ENCODE measurements at regions not wholly inside any gene's neighbourhood (a gene's known extent, or its start where the extent isn't known, plus 50 kb on each side); places are given as distances from the start of the nearest gene placed in this dataset.
"Not testable (repeated sequence)": the region's sequence is repeated elsewhere in the genome, so short reads cannot be mapped to it uniquely, and the experiment has no call there.

DNA sequence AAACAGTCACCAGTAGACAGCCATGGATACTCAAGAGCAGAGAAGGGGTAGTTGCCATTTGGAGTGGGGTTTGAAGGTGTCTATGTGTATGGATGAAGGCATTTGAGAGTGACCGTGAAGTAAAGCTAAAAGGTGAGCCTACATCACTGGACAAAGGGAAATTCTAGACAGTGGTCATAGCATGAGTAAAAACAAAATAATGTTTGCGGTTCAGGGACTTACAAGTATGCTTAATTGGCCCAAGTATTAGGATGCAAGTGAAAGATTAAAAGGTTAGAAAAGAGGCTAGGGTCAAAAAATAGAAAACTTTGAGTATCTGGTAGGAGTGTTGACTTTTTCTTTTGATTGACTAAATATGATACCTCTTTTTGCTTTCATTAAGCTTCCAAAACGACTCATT lies 238.1 kb upstream of the SLC8A1 start:
- DNase-seq (ENCODE audit: low spot score): no peak

DNA sequence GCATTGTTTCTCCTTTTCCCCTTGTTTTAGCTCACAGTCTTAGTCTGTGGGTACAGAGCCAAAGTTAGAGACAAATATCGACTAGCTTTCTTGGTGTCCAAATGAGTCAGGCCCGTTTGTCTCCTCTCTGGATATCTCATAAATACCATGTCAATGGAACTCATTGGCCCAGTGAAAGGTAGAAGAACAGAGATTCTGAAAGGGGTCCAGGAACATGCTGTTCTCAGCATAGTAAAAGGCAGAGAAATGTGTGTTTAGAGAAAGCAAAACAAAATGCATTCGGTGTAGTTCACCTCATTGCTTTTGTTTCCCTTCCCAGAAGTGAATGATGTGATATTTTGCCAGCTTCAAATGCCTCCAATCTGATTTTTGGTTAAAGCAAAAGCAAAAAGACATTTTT lies 238.6 kb upstream of the SLC8A1 start:
- DNase-seq (ENCODE audit: low spot score): no peak

DNA sequence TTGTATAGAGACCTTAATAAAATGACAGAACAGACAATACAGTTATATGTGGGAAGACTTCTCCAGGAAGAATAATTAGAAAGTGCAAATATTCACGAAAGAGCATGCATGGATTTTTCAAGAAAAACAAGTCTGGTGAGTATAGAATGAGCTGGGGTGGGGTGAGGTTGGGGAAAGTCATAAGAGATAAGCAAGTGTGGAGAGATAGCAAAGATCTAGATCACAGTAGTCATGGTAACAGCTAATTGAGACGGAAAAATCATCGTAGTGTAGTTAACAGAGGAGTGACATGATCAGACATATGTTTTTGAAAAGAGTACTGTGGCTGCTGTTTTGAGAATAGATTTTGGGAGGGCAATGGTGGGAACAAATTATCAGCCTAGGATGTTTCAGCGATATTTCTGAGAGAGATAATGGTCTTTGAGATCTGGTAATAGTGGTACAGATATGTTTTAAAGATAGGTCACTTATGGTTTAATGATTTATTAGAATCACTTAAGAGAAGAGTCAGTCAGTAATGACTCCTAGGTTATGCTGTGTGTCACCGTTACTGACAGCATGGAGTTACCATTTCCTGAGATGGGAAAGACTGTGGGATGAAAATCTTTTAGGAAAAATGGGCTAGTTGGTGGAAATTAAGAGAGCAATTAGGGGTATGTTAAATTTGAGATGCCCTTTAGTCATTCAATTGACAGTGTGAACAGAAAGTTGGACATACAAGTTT lies 248.5 kb upstream of the SLC8A1 start:
- DNase-seq (ENCODE audit: low spot score): no peak

- DNase-seq (ENCODE audit: low spot score): not testable (repeated sequence)
Measured at GRCh38 chr2:40712197-40712894, 260.5 kb upstream of the SLC8A1 start.

DNA sequence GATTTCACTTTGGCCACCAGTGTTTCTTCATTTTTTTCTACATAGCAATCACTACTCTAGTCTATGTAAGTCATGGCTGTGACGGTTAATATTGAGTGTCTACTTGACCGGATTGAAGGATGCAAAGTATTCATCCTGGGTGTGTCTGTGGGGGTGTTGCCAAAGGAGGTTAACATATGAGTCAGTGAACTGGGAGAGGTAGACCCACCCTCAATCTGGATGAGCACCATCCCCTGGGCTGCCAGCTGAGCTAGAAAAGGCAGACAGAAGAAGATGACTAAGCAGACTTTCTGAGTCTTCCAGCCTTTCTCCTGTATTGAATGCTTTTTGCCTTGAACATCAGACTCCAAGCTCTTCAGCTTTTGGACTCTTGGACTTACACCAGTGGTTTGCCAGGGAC lies 265.0 kb upstream of the SLC8A1 start:
- DNase-seq (ENCODE audit: low spot score): no peak

GRCh38 chr2:40719414-40719813 lies 267.5 kb upstream of the SLC8A1 start:
- no peak for DNase-seq (ENCODE audit: low spot score)

GRCh38 chr2:40721595-40721994 lies 269.7 kb upstream of the SLC8A1 start:
- no peak for DNase-seq (ENCODE audit: low spot score)

GRCh38 chr2:40723194-40723593 lies 271.3 kb upstream of the SLC8A1 start:
- no peak for DNase-seq (ENCODE audit: low spot score)

DNA sequence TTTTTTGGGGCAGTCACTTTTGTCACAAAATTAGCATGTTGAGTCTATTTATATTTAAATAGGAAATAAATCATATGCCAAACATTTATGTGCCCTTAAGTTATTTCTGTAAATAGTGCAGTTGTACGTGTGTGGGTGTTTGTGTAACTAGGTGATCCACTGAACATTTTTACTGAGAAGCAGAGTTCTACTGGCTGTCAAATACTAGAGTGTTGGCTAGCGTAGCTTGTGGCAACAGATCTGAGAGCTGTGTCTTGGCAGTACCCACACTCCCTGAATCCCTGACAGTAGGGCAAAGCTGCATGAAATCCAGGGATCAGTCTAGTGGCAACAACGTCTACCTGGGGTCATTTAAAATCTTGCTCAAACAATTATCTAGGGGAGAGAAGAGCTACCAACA lies 273.1 kb upstream of the SLC8A1 start:
- DNase-seq (ENCODE audit: low spot score): no peak

DNA sequence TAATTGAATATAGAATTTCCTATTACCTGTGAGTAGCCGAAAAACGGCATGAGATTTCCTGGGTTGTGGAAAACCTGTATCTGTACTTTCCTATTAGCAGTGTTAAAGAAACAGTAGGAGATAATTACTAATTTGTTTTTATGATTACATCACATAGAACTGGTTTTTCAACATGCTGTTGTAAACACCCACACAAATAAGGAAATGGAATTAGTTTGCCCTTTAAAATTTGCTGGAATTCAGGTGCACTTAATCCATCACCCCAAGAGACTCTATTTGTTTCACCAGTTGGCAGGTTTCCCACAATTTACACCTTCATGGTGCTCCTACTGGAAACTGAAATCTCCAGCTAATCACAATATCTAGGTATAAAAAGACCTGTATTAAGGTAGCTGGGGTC lies 274.1 kb upstream of the SLC8A1 start:
- no peak for DNase-seq (ENCODE audit: low spot score)

GRCh38 chr2:40734797-40735196 lies 282.9 kb upstream of the SLC8A1 start:
- DNase-seq (ENCODE audit: low spot score): no peak

- DNase-seq (ENCODE audit: low spot score): no peak
Measured at GRCh38 chr2:40737180-40737579, 285.3 kb upstream of the SLC8A1 start.

DNA sequence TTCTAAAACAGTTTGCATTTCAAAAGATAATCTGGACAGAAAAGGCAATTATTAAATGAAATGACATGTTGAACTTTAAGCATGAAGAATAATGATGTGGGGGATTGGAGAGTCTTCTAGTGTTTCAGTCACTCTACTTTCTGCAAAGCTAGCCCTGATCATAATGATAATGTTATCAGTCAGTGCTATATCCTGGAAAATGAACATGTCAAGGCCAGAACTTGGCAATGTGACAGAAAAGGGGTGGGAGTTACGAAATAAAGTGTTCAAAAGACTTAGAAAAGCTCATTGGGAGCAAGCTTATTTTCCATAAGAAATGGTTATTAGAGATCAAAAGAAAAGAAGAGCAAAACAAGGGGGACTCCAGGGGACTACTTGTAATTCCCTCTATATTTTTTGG lies 288.5 kb upstream of the SLC8A1 start:
- DNase-seq (ENCODE audit: low spot score): no peak

GRCh38 chr2:40741532-40741931 lies 289.6 kb upstream of the SLC8A1 start:
- DNase-seq (ENCODE audit: low spot score): no peak

- no peak for DNase-seq (ENCODE audit: low spot score)
Measured at GRCh38 chr2:40746191-40746590, 294.3 kb upstream of the SLC8A1 start.

DNA sequence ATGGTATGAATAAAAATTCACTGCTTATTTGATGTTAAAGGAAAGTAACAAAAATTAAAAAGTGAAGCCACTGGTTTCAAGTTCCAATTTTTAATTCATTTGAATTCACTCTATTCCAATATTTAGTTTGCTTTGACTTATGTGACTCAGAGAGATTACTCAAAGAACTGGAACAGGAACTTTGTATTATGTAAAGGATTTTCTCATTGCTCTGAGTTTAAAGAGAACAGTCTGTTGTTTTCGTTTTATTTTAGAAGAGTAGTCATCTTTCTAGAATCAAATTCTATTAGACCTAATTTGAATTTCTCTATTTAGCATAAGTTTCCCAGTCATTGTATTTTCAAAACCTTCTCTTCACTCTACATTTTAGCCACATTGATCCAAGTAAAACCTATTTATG lies 300.1 kb upstream of the SLC8A1 start:
- DNase-seq (ENCODE audit: low spot score): no peak

DNA sequence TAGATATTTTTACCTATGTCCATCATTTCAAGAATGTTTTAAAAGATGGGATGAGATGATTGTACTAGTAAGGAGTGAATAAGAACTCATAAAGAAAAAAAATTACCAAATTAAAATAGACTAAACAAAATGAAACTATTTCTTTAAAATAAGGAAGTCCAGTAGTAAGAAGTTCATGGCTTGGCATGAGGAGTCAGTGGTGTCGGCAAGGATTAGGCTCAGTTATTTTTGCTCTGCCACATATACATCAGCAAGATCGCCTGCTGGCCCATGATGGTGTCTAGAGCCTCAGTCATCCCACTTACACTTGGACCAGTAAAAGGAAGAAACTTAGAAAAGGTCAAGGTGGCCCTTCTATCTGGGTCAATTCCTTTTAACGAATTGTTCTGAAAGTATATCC lies 300.9 kb upstream of the SLC8A1 start:
- no peak for DNase-seq (ENCODE audit: low spot score)

- DNase-seq (ENCODE audit: low spot score): no peak
Measured at GRCh38 chr2:40754912-40755311, 303.0 kb upstream of the SLC8A1 start.

DNA sequence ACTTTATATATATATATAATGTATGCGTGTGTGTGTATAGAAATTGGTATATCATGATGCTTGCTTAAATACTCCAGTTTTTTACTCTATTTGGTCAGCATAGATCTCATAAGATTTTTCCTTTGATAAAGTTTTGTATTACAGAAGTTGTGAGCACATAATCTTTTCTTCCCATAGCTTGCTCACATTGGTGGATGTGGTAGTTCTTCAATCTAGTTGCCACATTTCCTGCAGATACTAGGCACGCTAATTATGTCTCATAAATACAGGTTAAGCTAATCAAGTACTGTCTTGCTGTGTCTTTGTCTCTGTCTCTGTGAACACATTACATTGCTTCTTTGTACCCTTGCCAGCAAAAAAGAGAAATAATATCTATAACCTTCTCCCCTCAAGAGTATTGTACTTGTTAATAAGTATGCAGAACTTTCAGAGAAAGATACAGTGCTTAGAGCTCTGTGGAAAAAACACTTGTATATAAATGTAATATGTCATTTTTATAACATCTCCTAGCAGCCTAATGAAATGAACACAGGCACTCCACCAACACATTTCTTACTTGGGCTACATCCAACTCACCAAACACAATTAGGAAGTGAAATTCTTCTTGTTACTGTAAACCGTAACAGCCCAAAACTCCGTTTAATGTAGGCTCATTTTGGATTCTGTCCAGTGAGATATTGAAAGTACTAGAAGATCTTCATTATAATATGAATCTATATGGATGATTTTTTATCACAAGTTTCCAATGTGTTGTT lies 306.7 kb upstream of the SLC8A1 start:
- DNase-seq (ENCODE audit: low spot score): no peak

GRCh38 chr2:40760071-40760666 lies 308.3 kb upstream of the SLC8A1 start:
- DNase-seq (ENCODE audit: low spot score): no peak

DNA sequence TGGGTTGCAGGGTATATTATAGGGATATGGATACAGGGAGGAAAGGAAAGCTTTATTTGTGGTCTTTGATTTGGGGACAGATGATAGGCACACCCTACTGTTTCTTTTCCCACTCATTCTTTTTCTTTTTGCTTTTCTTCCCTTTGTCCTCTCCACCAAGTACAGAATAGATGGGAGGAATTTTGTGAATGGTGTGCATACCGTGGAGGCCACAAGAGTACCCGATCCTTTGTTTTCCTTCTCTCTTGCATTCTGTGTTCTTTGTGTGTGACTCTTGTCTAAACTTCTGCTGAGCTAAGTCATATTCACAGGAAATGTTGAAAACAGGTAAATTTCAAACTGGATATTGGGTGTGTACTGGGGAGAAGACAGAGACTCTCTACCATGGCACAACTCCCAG lies 321.4 kb upstream of the SLC8A1 start:
- DNase-seq (ENCODE audit: low spot score): no peak

DNA sequence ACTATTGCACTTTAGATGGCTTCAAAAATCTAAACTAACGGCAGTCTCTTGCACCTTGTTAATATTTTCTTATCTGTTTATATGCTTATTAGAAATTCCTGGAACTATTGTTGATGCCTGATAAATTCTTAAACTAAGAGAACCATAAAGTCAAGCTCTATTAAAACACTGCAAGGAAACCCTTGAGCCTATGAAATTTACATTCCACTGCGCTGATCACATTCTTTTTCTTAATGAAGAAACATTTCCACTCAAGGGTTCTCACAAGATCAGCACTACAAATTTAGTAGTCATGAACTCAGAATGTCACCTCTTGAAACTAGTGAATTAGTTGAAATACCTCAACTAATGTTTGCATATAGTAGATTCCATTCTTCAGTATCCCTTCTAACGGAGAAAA lies 331.8 kb upstream of the SLC8A1 start:
- no peak for DNase-seq (ENCODE audit: low spot score)

DNA sequence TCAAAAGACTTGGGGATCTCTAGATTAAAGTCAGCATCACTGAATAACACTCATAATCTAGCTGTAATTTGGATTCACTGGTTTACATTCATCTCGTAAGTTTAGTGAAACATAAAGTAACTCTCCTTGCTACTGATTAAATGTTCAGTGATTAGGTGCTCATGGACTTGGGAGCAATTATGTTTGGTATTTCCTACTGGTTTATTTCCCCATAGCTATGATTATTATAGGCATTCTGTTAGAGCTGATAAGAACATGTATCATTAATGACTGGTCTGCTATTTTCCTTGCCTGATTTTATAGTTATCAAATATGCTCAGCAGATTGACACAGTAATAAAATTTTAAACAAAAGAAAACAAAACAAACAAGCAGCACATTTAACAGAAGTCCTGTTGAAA lies 334.7 kb upstream of the SLC8A1 start:
- DNase-seq (ENCODE audit: low spot score): no peak

Data from ureter (tissue), 1 donor.